ENCODE measurements at regions not wholly inside any gene's neighbourhood (a gene's known extent, or its start where the extent isn't known, plus 50 kb on each side); places are given as distances from the start of the nearest gene placed in this dataset.

- no peak for TF ChIP-seq YY1 (IDR thresholded peaks at IDR 0.05; ENCODE audit: insufficient read depth, insufficient read length)
- no peak for TF ChIP-seq SUZ12 (IDR thresholded peaks at IDR 0.05; ENCODE audit: extremely low read depth, insufficient read depth, insufficient read length)
- no peak for TF ChIP-seq ZNF274 (IDR thresholded peaks at IDR 0.05; ENCODE audit: low read depth, low read length)
- DNase-seq (ENCODE audit: low read depth, low spot score), result no peak
- no peaks in the 10 kb centered on the region for H3K27me3 ChIP-seq (ENCODE audit: insufficient read depth, insufficient read length)
These were observed 259.7 kb downstream of the CMPK2 start for GRCh38 chr2:6605836-6606505.

GRCh38 chr2:6617794-6618193 lies 247.9 kb downstream of the CMPK2 start:
- no peaks in the 10 kb centered on the region for H3K36me3 ChIP-seq (ENCODE audit: insufficient read depth, insufficient read length, low read length)
- no peaks in the 10 kb centered on the region for H3K9me3 ChIP-seq (ENCODE audit: insufficient read depth, low read length)
- H3K4me1 ChIP-seq (ENCODE audit: insufficient read depth, insufficient read length), result no peaks in the 10 kb centered on the region
- no peak overlapping the region for H3K4me3 ChIP-seq (ENCODE audit: insufficient read length, low read depth)
- no peak for DNase-seq (ENCODE audit: low read depth, low spot score)
- TF ChIP-seq SUZ12 (IDR thresholded peaks at IDR 0.05; ENCODE audit: extremely low read depth, insufficient read depth, insufficient read length), result no peak
- TF ChIP-seq ZNF274 (IDR thresholded peaks at IDR 0.05; ENCODE audit: low read depth, low read length), result no peak
- TF ChIP-seq YY1 (IDR thresholded peaks at IDR 0.05; ENCODE audit: insufficient read depth, insufficient read length), result no peak
- H3K27me3 ChIP-seq (ENCODE audit: insufficient read depth, insufficient read length), result no peaks in the 10 kb centered on the region
- H3K9ac ChIP-seq (ENCODE audit: insufficient read length, low read depth), result no peak overlapping the region

More at GRCh38 chr2:6605836-6606505, 259.7 kb downstream of the CMPK2 start:
- no peak overlapping the region for H3K4me3 ChIP-seq (ENCODE audit: insufficient read length, low read depth)
- no peaks in the 10 kb centered on the region for H3K36me3 ChIP-seq (ENCODE audit: insufficient read depth, insufficient read length, low read length)
- no peaks in the 10 kb centered on the region for H3K4me1 ChIP-seq (ENCODE audit: insufficient read depth, insufficient read length)
- H3K9ac ChIP-seq (ENCODE audit: insufficient read length, low read depth), result no peak overlapping the region
- no peaks in the 10 kb centered on the region for H3K9me3 ChIP-seq (ENCODE audit: insufficient read depth, low read length)

- Histone ChIP-seq H3K9me3 (ENCODE audit: insufficient read depth, low read length) (no peaks in the 10 kb centered on the region), H3K4me1 (ENCODE audit: insufficient read depth, insufficient read length) (no peaks in the 10 kb centered on the region), H3K4me3 (ENCODE audit: insufficient read length, low read depth) (no peak overlapping the region), H3K36me3 (ENCODE audit: insufficient read depth, insufficient read length, low read length) (no peaks in the 10 kb centered on the region), H3K27me3 (ENCODE audit: insufficient read depth, insufficient read length) (no peaks in the 10 kb centered on the region), H3K9ac (ENCODE audit: insufficient read length, low read depth) (no peak overlapping the region)
- no peak for DNase-seq (ENCODE audit: low read depth, low spot score)
- no peak for TF ChIP-seq ZNF274 (IDR thresholded peaks at IDR 0.05; ENCODE audit: low read depth, low read length)
- TF ChIP-seq SUZ12 (IDR thresholded peaks at IDR 0.05; ENCODE audit: extremely low read depth, insufficient read depth, insufficient read length), result no peak
- no peak for TF ChIP-seq YY1 (IDR thresholded peaks at IDR 0.05; ENCODE audit: insufficient read depth, insufficient read length)
These were observed 247.5 kb downstream of the CMPK2 start for GRCh38 chr2:6618201-6618600.

- no peak overlapping the region for H3K9ac ChIP-seq (ENCODE audit: insufficient read length, low read depth)
- no peak for DNase-seq (ENCODE audit: low read depth, low spot score)
- H3K4me3 ChIP-seq (ENCODE audit: insufficient read length, low read depth), result no peak overlapping the region
- no peak for TF ChIP-seq ZNF274 (IDR thresholded peaks at IDR 0.05; ENCODE audit: low read depth, low read length)
- TF ChIP-seq YY1 (IDR thresholded peaks at IDR 0.05; ENCODE audit: insufficient read depth, insufficient read length), result no peak
- no peak for TF ChIP-seq SUZ12 (IDR thresholded peaks at IDR 0.05; ENCODE audit: extremely low read depth, insufficient read depth, insufficient read length)
- H3K27me3 ChIP-seq (ENCODE audit: insufficient read depth, insufficient read length), result no peaks in the 10 kb centered on the region
- H3K36me3 ChIP-seq (ENCODE audit: insufficient read depth, insufficient read length, low read length), result no peaks in the 10 kb centered on the region
- no peaks in the 10 kb centered on the region for H3K9me3 ChIP-seq (ENCODE audit: insufficient read depth, low read length)
- no peaks in the 10 kb centered on the region for H3K4me1 ChIP-seq (ENCODE audit: insufficient read depth, insufficient read length)
These were observed 242.0 kb downstream of the CMPK2 start for GRCh38 chr2:6623746-6624145.

GRCh38 chr2:6626401-6627012 lies 239.2 kb downstream of the CMPK2 start:
- TF ChIP-seq YY1 (IDR thresholded peaks at IDR 0.05; ENCODE audit: insufficient read depth, insufficient read length), result no peak
- TF ChIP-seq SUZ12 (IDR thresholded peaks at IDR 0.05; ENCODE audit: extremely low read depth, insufficient read depth, insufficient read length), result no peak
- TF ChIP-seq ZNF274 (IDR thresholded peaks at IDR 0.05; ENCODE audit: low read depth, low read length), result no peak
- no peak for DNase-seq (ENCODE audit: low read depth, low spot score)
- no peaks in the 10 kb centered on the region for H3K4me1 ChIP-seq (ENCODE audit: insufficient read depth, insufficient read length)

GRCh38 chr2:6627316-6627715 lies 238.4 kb downstream of the CMPK2 start:
- TF ChIP-seq SUZ12 (IDR thresholded peaks at IDR 0.05; ENCODE audit: extremely low read depth, insufficient read depth, insufficient read length) (no peak), ZNF274 (IDR thresholded peaks at IDR 0.05; ENCODE audit: low read depth, low read length) (no peak), YY1 (IDR thresholded peaks at IDR 0.05; ENCODE audit: insufficient read depth, insufficient read length) (no peak)
- DNase-seq (ENCODE audit: low read depth, low spot score), result no peak
- Histone ChIP-seq H3K9ac (ENCODE audit: insufficient read length, low read depth) (no peak overlapping the region), H3K27me3 (ENCODE audit: insufficient read depth, insufficient read length) (no peaks in the 10 kb centered on the region), H3K4me3 (ENCODE audit: insufficient read length, low read depth) (no peak overlapping the region), H3K4me1 (ENCODE audit: insufficient read depth, insufficient read length) (no peaks in the 10 kb centered on the region), H3K36me3 (ENCODE audit: insufficient read depth, insufficient read length, low read length) (no peaks in the 10 kb centered on the region), H3K9me3 (ENCODE audit: insufficient read depth, low read length) (no peaks in the 10 kb centered on the region)

More at GRCh38 chr2:6626401-6627012, 239.2 kb downstream of the CMPK2 start:
- Histone ChIP-seq H3K27me3 (ENCODE audit: insufficient read depth, insufficient read length) (no peaks in the 10 kb centered on the region), H3K36me3 (ENCODE audit: insufficient read depth, insufficient read length, low read length) (no peaks in the 10 kb centered on the region), H3K9me3 (ENCODE audit: insufficient read depth, low read length) (no peaks in the 10 kb centered on the region), H3K4me3 (ENCODE audit: insufficient read length, low read depth) (no peak overlapping the region), H3K9ac (ENCODE audit: insufficient read length, low read depth) (no peak overlapping the region)

DNA sequence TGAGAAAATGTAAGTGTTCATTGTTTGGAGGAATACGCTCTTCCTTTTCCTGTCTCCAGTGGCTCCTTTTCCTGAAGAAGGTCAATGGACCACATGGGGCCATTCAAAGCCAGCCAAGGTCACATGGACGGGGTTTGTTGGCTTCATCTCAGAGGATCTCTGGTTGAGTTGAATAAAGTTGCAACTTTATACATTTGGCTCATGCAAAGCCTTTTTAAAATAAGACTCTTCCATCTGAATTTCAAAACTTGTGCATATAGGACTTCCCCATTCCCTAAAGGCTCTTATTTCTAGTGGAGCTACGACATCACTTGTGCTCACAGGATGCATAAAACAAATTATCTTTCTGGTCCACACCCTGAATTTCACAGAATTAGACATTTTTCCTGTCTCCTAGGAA lies 235.5 kb downstream of the CMPK2 start:
- no peaks in the 10 kb centered on the region for H3K27me3 ChIP-seq (ENCODE audit: insufficient read depth, insufficient read length)
- TF ChIP-seq ZNF274 (IDR thresholded peaks at IDR 0.05; ENCODE audit: low read depth, low read length) (no peak), YY1 (IDR thresholded peaks at IDR 0.05; ENCODE audit: insufficient read depth, insufficient read length) (no peak), SUZ12 (IDR thresholded peaks at IDR 0.05; ENCODE audit: extremely low read depth, insufficient read depth, insufficient read length) (no peak)
- H3K4me3 ChIP-seq (ENCODE audit: insufficient read length, low read depth), result no peak overlapping the region
- H3K9ac ChIP-seq (ENCODE audit: insufficient read length, low read depth), result no peak overlapping the region
- H3K4me1 ChIP-seq (ENCODE audit: insufficient read depth, insufficient read length), result no peaks in the 10 kb centered on the region
- DNase-seq (ENCODE audit: low read depth, low spot score), result no peak
- no peaks in the 10 kb centered on the region for H3K36me3 ChIP-seq (ENCODE audit: insufficient read depth, insufficient read length, low read length)
- no peaks in the 10 kb centered on the region for H3K9me3 ChIP-seq (ENCODE audit: insufficient read depth, low read length)

Data from NT2/D1 (cell line).